Retina (tissue), 1 donor: ENCODE measurements at regions not wholly inside any gene's neighbourhood (a gene's known extent, or its start where the extent isn't known, plus 50 kb on each side); places are given as distances from the start of the nearest gene placed in this dataset.

Source experiments
- DNase-seq: peaks from one replicate; pipeline ENCODE4 v3.0.0-alpha.2; 2016

- DNase-seq = no peak
Observed at GRCh38 chr12:67911789-67912188, 77.5 kb upstream of the IFNG-AS1 start.

GRCh38 chr12:67915335-67915851, 73.9 kb upstream of the IFNG-AS1 start:
- no peak for DNase-seq

GRCh38 chr12:67916266-67916970, 72.8 kb upstream of the IFNG-AS1 start:
- DNase-seq = no peak

- DNase-seq = no peak
Observed at GRCh38 chr12:67917811-67918210, 71.4 kb upstream of the IFNG-AS1 start.

- no peak for DNase-seq
Observed at GRCh38 chr12:67918441-67918840, 70.8 kb upstream of the IFNG-AS1 start.

GRCh38 chr12:67919406-67919805, 69.8 kb upstream of the IFNG-AS1 start:
- DNase-seq = no peak

GRCh38 chr12:67920413-67920812, 68.8 kb upstream of the IFNG-AS1 start:
- DNase-seq = no peak

- no peak for DNase-seq
Observed at GRCh38 chr12:67921286-67921685, 68.0 kb upstream of the IFNG-AS1 start.

- DNase-seq = no peak
Observed at GRCh38 chr12:67922245-67922644, 67.0 kb upstream of the IFNG-AS1 start.

- DNase-seq = no peak
Observed at GRCh38 chr12:67925077-67925476, 64.2 kb upstream of the IFNG-AS1 start.

GRCh38 chr12:67925552-67925951, 63.7 kb upstream of the IFNG-AS1 start:
- DNase-seq = no peak

- no peak for DNase-seq
Observed at GRCh38 chr12:67926063-67926462, 63.2 kb upstream of the IFNG-AS1 start.

- DNase-seq = no peak
Observed at GRCh38 chr12:67927324-67927723, 61.9 kb upstream of the IFNG-AS1 start.

GRCh38 chr12:67927815-67928214, 61.4 kb upstream of the IFNG-AS1 start:
- no peak for DNase-seq

- DNase-seq = no peak
Observed at GRCh38 chr12:67928621-67929383, 60.4 kb upstream of the IFNG-AS1 start.

- DNase-seq = no peak
Observed at GRCh38 chr12:67929384-67929772, 59.9 kb upstream of the IFNG-AS1 start.

GRCh38 chr12:67937822-67938221, 51.4 kb upstream of the IFNG-AS1 start:
- no peak for DNase-seq
